NCI-H446 (cell line): ENCODE measurements at regions not wholly inside any gene's neighbourhood (a gene's known extent, or its start where the extent isn't known, plus 50 kb on each side); places are given as distances from the start of the nearest gene placed in this dataset.
A peak's percentile ranks its signal among the peaks of the same experiment; 100 is the strongest.
"Not testable (repeated sequence)": the region's sequence is repeated elsewhere in the genome, so short reads cannot be mapped to it uniquely, and the experiment has no call there.

Experiments
- DNase-seq, 2 experiments: peaks; one replicate each; lab custom pipeline; 2025; lab: John Stamatoyannopoulos, UW

GRCh38 chrX:85808217-85808616 is 239.1 kb downstream of the CHM start:
- no peak for DNase-seq

- DNase-seq, result not testable (repeated sequence)
Measured at GRCh38 chrX:85772391-85772790, 275.0 kb downstream of the CHM start.

DNA sequence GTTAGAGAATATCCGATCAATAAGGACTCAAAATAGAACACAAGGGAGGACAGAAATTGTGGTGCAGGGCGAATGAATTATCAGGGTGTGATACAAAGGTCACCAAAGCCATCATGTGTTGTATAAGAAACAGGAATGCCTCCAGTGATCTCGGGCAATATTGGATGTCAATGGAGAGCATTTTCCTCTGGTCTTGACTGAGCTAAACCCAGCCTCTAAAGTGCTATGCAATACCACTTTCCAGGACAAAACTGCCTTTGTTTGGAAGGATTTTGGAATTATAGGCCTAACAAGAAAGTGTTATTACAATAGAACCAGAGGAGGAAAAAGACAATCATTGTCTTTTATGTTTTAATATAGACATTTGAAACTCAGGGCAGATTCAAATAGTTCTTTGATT is 281.7 kb downstream of the CHM start:
- no peak for DNase-seq

DNA sequence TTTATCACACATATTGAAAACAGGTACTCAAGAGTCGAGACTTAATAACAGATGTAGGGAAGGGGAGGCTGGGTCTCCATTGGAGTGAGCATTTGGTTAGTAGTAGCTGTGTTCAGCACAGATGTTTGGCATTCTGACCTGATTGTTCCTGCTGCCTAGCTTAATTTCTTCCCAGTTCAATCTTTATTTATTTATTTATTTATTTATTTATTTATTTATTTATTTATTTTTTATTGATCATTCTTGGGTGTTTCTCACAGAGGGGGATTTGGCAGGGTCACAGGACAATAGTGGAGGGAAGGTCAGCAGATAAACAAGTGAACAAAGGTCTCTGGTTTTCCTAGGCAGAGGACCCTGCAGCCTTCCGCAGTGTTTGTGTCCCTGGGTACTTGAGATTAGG is 324.3 kb downstream of the CHM start:
- not testable (repeated sequence) for DNase-seq

DNA sequence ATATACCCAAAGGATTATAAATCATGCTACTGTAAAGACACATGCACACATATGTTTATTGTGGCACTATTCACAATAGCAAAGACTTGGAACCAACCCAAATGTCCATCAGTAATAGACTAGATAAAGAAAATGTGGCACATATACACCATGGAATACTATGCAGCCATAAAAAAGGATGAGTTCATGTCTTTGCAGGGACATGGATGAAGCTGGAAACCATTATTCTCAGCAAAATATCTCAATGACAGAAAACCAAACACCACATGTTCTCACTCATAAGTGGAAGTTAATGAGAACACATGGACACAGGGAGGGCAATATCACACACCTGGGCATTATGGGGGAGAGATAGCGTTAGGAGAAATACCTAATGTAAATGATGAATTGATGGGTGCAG is 323.8 kb upstream of the POF1B start:
- DNase-seq, result not testable (repeated sequence)

DNA sequence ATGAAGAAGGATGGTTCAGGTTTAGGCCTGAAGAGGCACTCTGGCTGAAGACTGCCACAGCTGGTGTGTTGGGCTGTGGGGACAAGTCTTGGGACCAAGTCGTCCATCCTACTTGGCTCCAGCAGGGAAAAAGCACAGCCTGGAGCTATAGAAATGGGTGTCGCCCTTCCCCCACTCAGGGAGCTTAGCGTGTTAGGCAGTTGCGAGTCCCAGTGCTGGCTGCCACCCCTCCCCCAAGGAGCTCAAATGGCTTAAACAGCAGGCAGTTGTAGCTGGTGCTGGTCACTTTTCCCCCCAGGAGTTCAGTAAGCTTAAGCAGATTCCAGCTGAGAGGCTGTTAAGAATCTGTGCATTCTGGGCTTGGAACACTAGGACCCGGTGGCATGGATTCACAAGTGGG is 319.5 kb upstream of the POF1B start:
- no peak for DNase-seq

DNA sequence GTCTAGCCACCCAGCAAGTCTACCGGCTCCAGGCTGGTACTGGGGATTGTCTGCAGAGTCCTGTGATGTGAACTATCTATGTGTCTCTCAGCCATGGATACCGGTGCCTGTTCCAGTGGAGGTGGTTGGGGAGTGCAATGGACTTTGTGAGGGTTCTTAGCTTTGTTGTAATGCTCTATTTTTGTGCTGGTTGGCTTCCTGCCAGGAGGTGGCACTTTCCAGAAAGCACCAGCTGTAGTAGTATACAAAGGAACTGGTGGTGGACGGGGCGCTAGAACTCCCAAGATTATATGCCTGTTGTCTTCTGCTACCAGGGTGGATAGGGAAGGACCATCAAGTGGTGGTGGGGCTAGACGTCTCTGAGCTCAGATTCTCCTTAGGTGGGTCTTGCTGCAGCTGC is 306.4 kb upstream of the POF1B start:
- no peak for DNase-seq

- DNase-seq, result no peak
Measured at GRCh38 chrX:85666471-85666870, 287.0 kb upstream of the POF1B start.

DNA sequence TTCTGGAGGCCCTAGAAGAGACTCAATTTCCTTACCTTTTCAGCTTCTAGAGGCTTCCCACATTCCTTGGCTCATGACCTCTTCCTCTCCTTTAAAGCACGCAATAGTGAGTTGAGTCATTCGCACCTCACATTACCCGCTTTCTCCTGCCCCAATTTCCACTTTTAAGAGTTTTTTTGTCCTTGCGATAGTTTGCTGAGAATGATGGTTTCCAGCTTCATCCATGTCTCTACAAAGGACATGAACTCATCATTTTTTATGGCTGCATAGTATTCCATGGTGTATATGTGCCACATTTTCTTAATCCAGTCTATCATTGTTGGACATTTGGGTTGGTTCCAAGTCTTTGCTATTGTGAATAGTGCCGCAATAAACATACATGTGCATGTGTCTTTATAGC is 284.5 kb upstream of the POF1B start:
- DNase-seq, result not testable (repeated sequence)

- DNase-seq, result no peak
Measured at GRCh38 chrX:85630901-85631300, 251.4 kb upstream of the POF1B start.

DNA sequence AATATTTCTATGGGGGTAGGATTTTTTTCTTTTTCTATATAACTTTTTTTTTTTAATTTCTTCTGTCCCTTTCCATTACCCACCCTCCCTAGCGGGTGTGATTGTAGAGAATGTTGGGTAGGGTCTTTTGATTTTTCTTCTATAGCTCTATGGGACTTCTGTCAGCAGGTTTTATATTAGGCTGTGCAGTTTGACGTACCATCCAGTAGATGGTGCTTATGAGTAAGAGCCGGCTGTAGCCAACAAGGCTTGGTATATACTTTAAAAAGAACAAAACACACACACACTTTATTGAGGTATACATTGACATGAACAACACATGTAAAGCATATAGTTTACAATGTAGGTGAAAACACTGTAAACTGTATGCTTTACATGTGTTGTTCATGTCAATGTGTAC is 247.9 kb upstream of the POF1B start:
- peak; percentile 2 to 16 for DNase-seq

GRCh38 chrX:85622635-85623034 is 243.2 kb upstream of the POF1B start:
- no peak for DNase-seq

DNA sequence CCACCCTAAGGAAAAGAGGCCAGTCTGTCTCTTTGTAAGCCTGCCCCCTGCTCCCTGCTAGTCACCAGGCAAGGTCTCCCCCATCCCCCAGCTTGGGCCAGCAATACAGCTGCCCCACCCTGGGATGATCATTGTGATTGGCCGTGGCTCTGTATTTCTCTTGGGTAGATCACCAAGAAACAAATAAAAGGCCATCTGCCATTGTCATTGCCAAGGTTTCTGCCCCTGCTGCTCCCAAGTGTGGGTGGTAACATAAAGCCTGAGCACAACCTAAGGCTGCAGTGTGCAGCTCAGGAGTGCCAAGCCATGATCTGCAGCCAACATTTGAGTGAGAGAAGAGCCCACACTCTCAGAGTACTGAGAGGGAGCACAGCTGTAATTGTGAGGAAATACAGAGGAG is 241.0 kb upstream of the POF1B start:
- peak; percentile 2 to 65 for DNase-seq

GRCh38 chrX:85619962-85620361 is 240.5 kb upstream of the POF1B start:
- DNase-seq, result peak in 1 of 2 experiments; percentile 36

- peak in 1 of 2 experiments; percentile 19 for DNase-seq
Measured at GRCh38 chrX:85611926-85612325, 232.5 kb upstream of the POF1B start.

GRCh38 chrX:85592980-85593379 is 213.5 kb upstream of the POF1B start:
- no peak for DNase-seq

DNA sequence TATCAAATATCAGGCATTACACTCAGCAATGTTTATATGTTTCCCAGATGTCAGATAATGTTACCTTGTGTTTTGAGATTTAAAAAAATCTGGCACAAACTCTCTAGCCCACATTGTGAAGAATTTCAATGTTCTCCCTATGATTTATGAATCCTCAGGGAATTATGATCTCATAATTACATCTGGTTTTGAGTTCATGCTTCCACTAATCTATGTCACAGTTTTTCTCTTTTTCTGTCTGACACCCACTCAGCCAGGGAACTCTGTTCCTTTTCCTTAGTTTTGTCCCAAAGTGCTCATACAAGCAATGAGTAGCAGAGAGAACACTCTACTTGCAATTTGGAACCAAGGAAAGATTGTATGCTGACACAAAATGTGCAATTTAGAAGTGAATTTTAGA is 212.1 kb upstream of the POF1B start:
- DNase-seq, result no peak

- DNase-seq, result no peak
Measured at GRCh38 chrX:85590638-85591037, 211.2 kb upstream of the POF1B start.

GRCh38 chrX:85573801-85574200 is 194.3 kb upstream of the POF1B start:
- DNase-seq, result no peak

DNA sequence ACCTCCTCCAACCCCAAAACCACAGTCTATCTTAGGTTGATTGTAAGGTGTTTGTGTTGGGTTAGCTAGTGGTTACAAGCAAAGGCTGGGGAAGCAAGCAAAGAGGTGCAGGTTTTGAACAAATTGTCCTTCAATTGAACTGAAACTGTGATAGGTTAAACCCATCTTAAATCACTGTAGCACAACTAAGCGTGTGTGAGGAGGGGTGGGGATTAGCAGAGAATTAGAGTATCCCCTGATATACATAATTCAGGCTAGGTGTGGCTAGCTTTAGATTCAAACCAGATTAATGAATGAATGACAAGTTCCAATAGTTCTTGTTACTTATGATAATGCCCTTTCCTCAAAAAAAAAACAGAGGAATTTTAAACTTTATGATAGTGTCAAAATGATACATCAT is 191.0 kb upstream of the POF1B start:
- no peak for DNase-seq

GRCh38 chrX:85569686-85570085 is 190.2 kb upstream of the POF1B start:
- DNase-seq, result no peak

- no peak for DNase-seq
Measured at GRCh38 chrX:85569096-85569495, 189.6 kb upstream of the POF1B start.

DNA sequence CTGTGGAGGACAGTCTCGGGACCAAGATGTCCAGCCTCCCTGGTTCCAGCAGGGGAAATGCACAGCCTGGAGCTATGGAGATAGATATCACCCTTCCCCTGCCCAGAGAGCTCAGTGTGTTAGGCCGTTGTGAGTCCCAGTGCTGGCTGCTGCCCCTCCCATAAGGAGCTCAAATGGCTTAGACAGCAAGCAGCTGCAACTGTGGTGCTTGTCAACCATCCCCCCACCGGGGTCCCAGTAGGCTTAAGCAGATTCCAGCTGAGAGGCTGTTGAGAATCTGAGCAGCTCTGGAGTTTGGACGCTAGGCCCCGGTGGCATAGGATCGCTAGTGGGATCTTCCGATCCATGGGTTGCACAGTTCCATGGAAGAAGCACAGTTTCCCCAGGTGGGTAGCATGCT is 181.8 kb upstream of the POF1B start:
- no peak for DNase-seq

GRCh38 chrX:85544609-85545008 is 165.1 kb upstream of the POF1B start:
- peak in 1 of 2 experiments; percentile 0 for DNase-seq

DNA sequence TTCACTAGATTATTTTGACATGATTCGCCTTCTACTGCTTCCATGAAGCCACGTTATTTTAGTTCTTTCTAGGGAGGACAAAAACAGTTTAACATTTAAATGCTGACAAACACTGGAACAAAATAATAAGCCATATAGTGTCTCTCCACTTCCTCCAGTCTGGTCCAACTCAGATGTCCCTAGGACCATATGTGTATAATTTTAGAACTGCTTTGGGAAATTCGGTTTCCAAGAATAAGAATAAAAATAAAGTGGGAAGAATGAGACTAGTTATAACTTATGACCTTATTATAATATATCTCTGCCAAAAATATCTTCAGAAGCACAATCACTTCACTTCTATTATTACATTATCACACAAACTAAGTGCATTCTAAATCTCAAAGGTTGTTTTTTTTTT is 164.4 kb upstream of the POF1B start:
- DNase-seq, result no peak
